ENCODE measurements at regions not wholly inside any gene's neighbourhood (a gene's known extent, or its start where the extent isn't known, plus 50 kb on each side); places are given as distances from the start of the nearest gene placed in this dataset.

- TF ChIP-seq ZNF830 (tag by site-specific recombination; IDR thresholded peaks at IDR 0.05; ENCODE audit: low read depth) (no peak), ZNF10 (tag by site-specific recombination; IDR thresholded peaks at IDR 0.05) (no peak), ZNF473 (tag by site-specific recombination; IDR thresholded peaks at IDR 0.05) (no peak), ZNF146 (tag by site-specific recombination; IDR thresholded peaks at IDR 0.05) (no peak), ZFP37 (tag by site-specific recombination; IDR thresholded peaks at IDR 0.05) (no peak)
- H3K4me1 ChIP-seq (ENCODE audit: control insufficient read depth, insufficient read depth, low read length), result no peaks in the 10 kb centered on the region
- H3K9me3 ChIP-seq (ENCODE audit: control insufficient read depth, insufficient read depth, low read depth, low read length), result no peaks in the 10 kb centered on the region
- no peaks in the 10 kb centered on the region for H3K36me3 ChIP-seq (ENCODE audit: control insufficient read depth in 2 of 2, insufficient read depth in 1 of 2, low read length in 2 of 2)
- H3K27ac ChIP-seq (ENCODE audit: extremely low read depth, low read depth, low read length), result no peak overlapping the region
- CTCF ChIA-PET, result interaction anchor here (0.6 kb wide), 1 partner anchor 40 kb away, joined by 3 read pairs; no protein-coding TSS in a partner anchor
- H3K4me3 ChIP-seq (ENCODE audit: low read depth, low read length), result no peak overlapping the region
- POLR2A ChIA-PET, result no interaction called here
Observed at GRCh38 chr13:102951808-102952207, 106.0 kb downstream of the ERCC5 start.

- H3K9me3 ChIP-seq (ENCODE audit: control insufficient read depth, insufficient read depth, low read depth, low read length), result no peaks in the 10 kb centered on the region
- no peaks in the 10 kb centered on the region for H3K4me1 ChIP-seq (ENCODE audit: control insufficient read depth, insufficient read depth, low read length)
- TF ChIP-seq ZFP37 (tag by site-specific recombination; IDR thresholded peaks at IDR 0.05), result no peak
- no peak for TF ChIP-seq ZIC2 (tag by site-specific recombination; IDR thresholded peaks at IDR 0.05)
- no peak for TF ChIP-seq ZNF248 (tag by site-specific recombination; IDR thresholded peaks at IDR 0.05)
- TF ChIP-seq ZNF121 (tag by site-specific recombination; IDR thresholded peaks at IDR 0.05), result no peak
- TF ChIP-seq ZNF311 (tag by site-specific recombination; IDR thresholded peaks at IDR 0.05; ENCODE audit: borderline replicate concordance), result no peak
- ChIA-PET CTCF (no interaction called here), POLR2A (no interaction called here)
- no peak overlapping the region for H3K27ac ChIP-seq (ENCODE audit: extremely low read depth, low read depth, low read length)
- H3K4me3 ChIP-seq (ENCODE audit: low read depth, low read length), result no peak overlapping the region
- no peaks in the 10 kb centered on the region for H3K36me3 ChIP-seq (ENCODE audit: control insufficient read depth in 2 of 2, insufficient read depth in 1 of 2, low read length in 2 of 2)
Observed at GRCh38 chr13:102947745-102948405, 102.0 kb downstream of the ERCC5 start.

- ChIA-PET CTCF (no interaction called here), POLR2A (no interaction called here)
- H3K36me3 ChIP-seq (ENCODE audit: control insufficient read depth in 2 of 2, insufficient read depth in 1 of 2, low read length in 2 of 2), result no peaks in the 10 kb centered on the region
- no peak overlapping the region for H3K27ac ChIP-seq (ENCODE audit: extremely low read depth, low read depth, low read length)
- H3K4me1 ChIP-seq (ENCODE audit: control insufficient read depth, insufficient read depth, low read length), result no peaks in the 10 kb centered on the region
- H3K4me3 ChIP-seq (ENCODE audit: low read depth, low read length), result no peak overlapping the region
- no peaks in the 10 kb centered on the region for H3K9me3 ChIP-seq (ENCODE audit: control insufficient read depth, insufficient read depth, low read depth, low read length)
- TF ChIP-seq ZBTB26 (tag by site-specific recombination; optimal IDR thresholded peaks at IDR 0.05) (no peak), YY2 (tag by site-specific recombination; IDR thresholded peaks at IDR 0.05) (no peak), PATZ1 (tag by site-specific recombination; IDR thresholded peaks at IDR 0.05) (no peak), ZXDB (tag by site-specific recombination; IDR thresholded peaks at IDR 0.05) (no peak), PRDM10 (tag by site-specific recombination; IDR thresholded peaks at IDR 0.05) (no peak), ZNF549 (tag by site-specific recombination; IDR thresholded peaks at IDR 0.05) (no peak), ZNF585B (tag by site-specific recombination; IDR thresholded peaks at IDR 0.05) (no peak), ZNF394 (tag by site-specific recombination; IDR thresholded peaks at IDR 0.05; ENCODE audit: borderline replicate concordance) (no peak), SCRT2 (tag by site-specific recombination; IDR thresholded peaks at IDR 0.05) (no peak), ZNF571 (tag by site-specific recombination; IDR thresholded peaks at IDR 0.05) (no peak), ZNF513 (tag by site-specific recombination; IDR thresholded peaks at IDR 0.05) (no peak), ZNF18 (tag by site-specific recombination; IDR thresholded peaks at IDR 0.05) (no peak), ZNF248 (tag by site-specific recombination; IDR thresholded peaks at IDR 0.05) (no peak), ZNF747 (tag by site-specific recombination; IDR thresholded peaks at IDR 0.05) (no peak)
Observed at GRCh38 chr13:102945886-102946285, 100.1 kb downstream of the ERCC5 start.

All from HEK293 (cell line).